ENCODE measurements at regions not wholly inside any gene's neighbourhood (a gene's known extent, or its start where the extent isn't known, plus 50 kb on each side); places are given as distances from the start of the nearest gene placed in this dataset.

- Histone ChIP-seq H2AK5ac (ENCODE audit: insufficient read length, low read length) (no peak overlapping the region), H2BK15ac (ENCODE audit: low read depth, low read length) (no peak overlapping the region), H3K56ac (ENCODE audit: insufficient read length, low read depth, low read length) (no peak overlapping the region), H3K79me2 (ENCODE audit: insufficient read depth, low read length) (no peaks in the 10 kb centered on the region), H3K9ac (ENCODE audit: extremely low read depth, insufficient read length, low read length) (no peak overlapping the region), H2AFZ (ENCODE audit: low read length) (no peak overlapping the region), H3K9me3 (ENCODE audit: control insufficient read depth, low read depth, low read length) (no peaks in the 10 kb centered on the region), H2BK20ac (ENCODE audit: low read depth, low read length, poor library complexity, severe bottlenecking) (no peak overlapping the region), H3K23me2 (ENCODE audit: insufficient read length, low read depth, low read length, poor library complexity, severe bottlenecking) (no peaks in the 10 kb centered on the region), H3T11ph (ENCODE audit: low read length) (no peak overlapping the region), H4K8ac (replicated peaks; ENCODE audit: insufficient read length, low read depth, low read length) (no peak overlapping the region), H3K4me1 (ENCODE audit: insufficient read depth, low read length) (no peaks in the 10 kb centered on the region), H3K23ac (ENCODE audit: insufficient read length, low read depth, low read length) (no peak overlapping the region), H3K27ac (ENCODE audit: insufficient read length, low read depth, low read length) (no peak overlapping the region), H3K14ac (ENCODE audit: insufficient read depth, low read length) (no peak overlapping the region), H3K27me3 (ENCODE audit: insufficient read depth, low read length) (no peaks in the 10 kb centered on the region), H3K4ac (ENCODE audit: low read depth, low read length) (no peak overlapping the region), H2BK5ac (ENCODE audit: insufficient read length, low read length) (no peak overlapping the region), H4K5ac (ENCODE audit: insufficient read length, low read depth, low read length) (no peak overlapping the region), H3K18ac (ENCODE audit: insufficient read length, low read depth, low read length) (no peak overlapping the region), H2BK12ac (ENCODE audit: insufficient read length, low read depth, low read length) (no peak overlapping the region), H4K20me1 (ENCODE audit: control insufficient read depth, insufficient read depth, insufficient read length) (no peaks in the 10 kb centered on the region), H2BK120ac (ENCODE audit: low read depth, low read length, poor library complexity, severe bottlenecking) (no peak overlapping the region), H4K91ac (ENCODE audit: insufficient read length, low read depth, low read length) (no peak overlapping the region), H3K4me2 (ENCODE audit: insufficient read depth, insufficient read length, low read length) (no peak overlapping the region), H3K79me1 (ENCODE audit: insufficient read depth, low read depth, low read length, poor library complexity, severe bottlenecking) (no peaks in the 10 kb centered on the region)
- no peaks in the 10 kb centered on the region for H3K27me3 Mint-ChIP-seq (ENCODE audit: low read depth)
- H3K36me3 Mint-ChIP-seq (ENCODE audit: insufficient read depth in 1 of 3, low read depth in 3 of 3): no peaks in the 10 kb centered on the region
- DNase-seq: no peak
- TF ChIP-seq, protein P1, sequence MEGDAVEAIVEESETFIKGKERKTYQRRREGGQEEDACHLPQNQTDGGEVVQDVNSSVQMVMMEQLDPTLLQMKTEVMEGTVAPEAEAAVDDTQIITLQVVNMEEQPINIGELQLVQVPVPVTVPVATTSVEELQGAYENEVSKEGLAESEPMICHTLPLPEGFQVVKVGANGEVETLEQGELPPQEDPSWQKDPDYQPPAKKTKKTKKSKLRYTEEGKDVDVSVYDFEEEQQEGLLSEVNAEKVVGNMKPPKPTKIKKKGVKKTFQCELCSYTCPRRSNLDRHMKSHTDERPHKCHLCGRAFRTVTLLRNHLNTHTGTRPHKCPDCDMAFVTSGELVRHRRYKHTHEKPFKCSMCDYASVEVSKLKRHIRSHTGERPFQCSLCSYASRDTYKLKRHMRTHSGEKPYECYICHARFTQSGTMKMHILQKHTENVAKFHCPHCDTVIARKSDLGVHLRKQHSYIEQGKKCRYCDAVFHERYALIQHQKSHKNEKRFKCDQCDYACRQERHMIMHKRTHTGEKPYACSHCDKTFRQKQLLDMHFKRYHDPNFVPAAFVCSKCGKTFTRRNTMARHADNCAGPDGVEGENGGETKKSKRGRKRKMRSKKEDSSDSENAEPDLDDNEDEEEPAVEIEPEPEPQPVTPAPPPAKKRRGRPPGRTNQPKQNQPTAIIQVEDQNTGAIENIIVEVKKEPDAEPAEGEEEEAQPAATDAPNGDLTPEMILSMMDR (conservative IDR thresholded peaks at IDR 0.05): no peak
- H3K27ac Mint-ChIP-seq: no peak overlapping the region
- no CpG with 5 or more reads among the region's 4 CpGs for WGBS (ENCODE audit: extremely low coverage, insufficient read length, low lambda C conversion rate)
- no peak overlapping the region for H3K4me3 Mint-ChIP-seq
- H3K4me1 Mint-ChIP-seq: no peaks in the 10 kb centered on the region
- H3K9me3 Mint-ChIP-seq: no peaks in the 10 kb centered on the region
These were observed 543.0 kb upstream of the RGS18 start for GRCh38 chr1:191615101-191615821.
